A172 (cell line): ENCODE measurements at regions not wholly inside any gene's neighbourhood (a gene's known extent, or its start where the extent isn't known, plus 50 kb on each side); places are given as distances from the start of the nearest gene placed in this dataset.

Experiments
- DNase-seq: peaks from one replicate; pipeline ENCODE4 v3.0.0-alpha.2; 2015; ENCODE audit warnings: low spot score

DNA sequence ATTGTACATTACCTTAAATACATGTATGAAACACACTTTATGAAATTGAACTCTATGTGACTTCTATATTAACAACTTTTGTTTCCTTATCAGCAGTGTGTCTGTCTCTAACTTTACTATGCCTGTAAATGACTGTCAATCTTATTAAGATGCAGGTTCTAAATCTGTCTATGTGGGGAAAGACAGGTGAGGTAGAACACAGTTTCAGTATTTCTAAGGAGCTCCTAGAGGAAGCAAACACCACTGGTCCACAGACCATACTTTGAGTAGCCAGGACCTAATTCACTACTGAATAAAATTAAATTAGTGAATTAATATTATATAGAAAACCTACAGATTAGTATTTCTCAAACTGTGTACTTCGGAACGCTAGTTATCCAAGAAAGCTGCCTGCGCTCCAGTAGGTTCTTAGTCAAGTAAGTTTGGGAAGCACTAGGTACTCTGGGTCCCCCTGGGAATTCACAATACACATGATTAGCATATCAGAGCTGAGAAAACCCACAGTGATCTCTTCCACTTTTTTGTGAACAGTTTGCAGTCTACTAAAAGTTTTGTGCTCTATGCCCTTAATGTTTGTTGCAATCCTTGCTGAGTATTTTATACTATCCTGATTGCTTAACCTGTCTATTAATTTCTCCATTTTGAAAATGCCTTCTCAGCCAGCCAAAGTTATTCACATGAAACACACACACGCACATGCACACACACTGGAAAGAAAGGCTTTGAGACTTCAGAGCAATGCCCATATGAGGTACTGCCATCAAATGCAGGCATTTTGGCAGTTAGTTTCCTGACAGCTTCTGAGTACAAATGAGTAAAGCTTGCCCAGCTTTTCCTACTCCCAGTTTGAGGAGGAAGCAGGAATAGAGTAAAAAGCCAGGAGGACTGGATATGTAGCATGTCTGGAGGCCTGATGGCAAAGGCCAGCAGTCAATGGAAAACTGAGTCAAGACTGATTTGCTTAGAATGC is 133.6 kb upstream of the CPEB2 start:
- no peak for DNase-seq

DNA sequence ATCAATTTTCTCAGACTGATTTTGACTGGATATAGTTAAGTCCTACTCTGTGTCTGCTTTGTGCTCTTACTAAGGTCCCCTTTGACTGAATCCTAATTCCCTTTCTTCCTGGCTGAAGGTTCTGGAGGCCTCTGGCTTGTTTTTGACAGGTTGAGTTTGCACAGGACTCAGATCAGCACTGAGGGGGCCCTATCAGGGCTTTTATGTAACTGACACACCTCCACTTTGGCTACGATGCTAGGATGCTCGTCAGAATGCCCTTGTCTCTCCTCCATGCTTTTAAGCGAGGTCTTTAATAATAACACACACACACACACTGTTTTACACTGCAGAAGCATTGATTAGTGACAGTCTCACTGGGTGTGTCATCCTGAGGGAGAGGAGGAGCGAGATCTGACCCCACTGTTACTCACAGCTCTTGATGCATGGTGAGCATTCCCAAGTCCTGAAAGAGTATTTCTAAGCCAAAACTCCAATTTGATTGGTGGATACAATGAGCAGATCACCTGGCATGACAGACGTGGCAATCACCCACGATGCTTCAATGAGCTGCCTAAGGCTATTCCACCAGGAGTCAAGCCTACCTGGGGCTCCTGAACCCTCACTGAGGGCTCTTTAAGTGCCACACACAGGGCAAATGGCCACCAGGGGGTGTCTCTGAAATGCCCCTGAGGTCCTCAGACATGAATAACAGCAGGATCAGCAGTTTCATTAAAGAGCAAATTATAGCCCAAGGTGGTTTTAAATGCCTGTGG is 130.4 kb upstream of the CPEB2 start:
- DNase-seq, result no peak

DNA sequence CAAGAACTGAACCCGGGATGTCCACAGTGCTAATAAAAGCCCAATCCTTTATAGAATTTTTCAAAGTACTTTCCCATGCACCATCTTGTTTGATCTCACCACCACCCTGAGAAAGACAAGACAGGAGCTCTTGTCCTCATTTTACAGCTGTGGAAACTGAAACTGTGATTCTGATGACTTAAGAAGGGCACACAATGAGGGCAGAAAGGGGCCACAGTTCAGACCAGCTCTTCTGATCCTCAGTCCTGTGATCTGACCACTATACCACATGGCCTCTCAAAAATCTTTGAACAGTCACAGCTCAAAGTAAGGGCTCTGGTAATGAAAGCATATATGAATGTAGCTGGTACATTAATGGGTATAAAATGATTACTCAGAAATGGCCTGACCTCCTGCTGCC is 127.3 kb upstream of the CPEB2 start:
- no peak for DNase-seq

DNA sequence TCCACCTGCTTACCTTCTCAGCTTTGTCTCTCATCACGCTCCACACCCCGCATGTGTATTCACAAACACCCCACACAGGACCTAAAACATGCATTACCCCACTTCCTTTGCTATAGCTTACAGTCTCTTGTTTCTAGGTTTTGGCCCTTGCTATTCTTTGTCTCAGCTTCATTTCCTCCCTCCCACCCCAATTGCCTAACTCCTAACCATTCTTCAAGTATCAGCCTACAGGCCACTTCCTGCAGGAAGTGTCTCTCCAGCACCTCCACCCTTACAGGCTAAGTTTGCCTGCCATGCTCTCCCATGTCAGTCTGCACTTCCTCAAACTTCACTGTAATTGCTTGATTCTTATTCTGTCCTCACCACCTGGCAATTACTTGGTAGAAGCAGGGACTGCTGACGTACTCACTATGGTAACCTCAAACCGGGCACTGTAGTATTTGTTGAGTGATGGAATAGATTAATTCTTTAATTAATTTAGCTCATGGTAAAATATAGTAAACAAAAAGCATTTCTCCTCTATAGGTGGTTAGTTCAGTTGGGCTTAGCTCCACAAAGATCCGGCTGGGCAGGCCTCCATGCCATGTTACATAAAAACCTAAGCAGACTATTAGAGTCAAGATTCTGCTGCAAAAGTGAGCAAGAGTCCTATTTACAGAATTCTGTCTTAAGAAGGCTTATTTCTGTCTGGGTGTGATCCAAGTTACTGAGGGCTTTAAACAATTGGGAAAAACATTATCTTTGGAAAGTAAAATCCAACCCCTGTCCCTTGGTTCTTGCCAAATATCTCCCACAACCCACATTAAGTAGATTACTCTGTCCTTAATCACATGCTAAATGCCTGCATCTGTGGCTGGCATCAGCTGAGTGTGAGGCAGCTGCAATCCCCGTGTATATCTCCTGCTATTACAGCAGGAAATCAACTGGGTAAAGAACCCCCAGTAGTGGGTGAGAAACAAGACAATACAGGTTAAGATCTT is 124.7 kb upstream of the CPEB2 start:
- no peak for DNase-seq

DNA sequence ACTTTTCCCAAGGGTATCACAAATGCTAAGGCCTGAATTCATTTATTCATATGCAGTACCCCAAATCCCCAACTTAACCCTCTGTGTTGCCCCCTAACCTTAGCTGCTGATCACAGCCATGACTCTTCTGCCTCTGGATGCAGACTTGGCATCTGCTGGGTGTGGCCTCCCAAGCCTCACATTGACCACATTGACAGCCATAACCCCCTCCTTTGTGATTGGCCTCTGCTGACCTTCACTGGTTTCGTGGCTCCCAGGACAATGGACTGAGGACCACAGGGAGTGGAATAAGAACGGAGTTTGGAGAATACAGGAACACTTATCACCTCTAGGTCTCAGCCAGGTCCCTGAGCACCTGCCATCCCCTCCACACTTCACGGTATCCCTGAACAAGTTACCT is 123.6 kb upstream of the CPEB2 start:
- no peak for DNase-seq

DNA sequence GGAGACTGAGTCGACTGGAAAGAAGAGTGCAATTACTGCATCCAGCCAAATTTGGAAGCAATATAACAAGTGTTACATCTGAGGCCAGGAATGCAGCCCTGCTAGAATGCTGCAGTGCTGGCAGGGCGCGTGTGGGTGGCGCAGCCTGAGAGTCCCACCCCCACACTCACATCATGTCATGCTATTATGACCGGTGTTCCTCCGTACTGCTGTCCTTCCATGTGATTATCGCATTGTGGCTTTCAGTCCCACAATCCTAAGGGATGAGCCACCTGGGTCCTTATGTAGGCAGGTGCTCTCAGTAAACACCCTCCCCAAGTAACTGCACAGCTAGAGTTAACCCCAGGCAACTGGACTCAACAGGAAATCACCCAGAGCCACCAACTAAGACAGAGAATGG is 122.6 kb upstream of the CPEB2 start:
- no peak for DNase-seq

DNA sequence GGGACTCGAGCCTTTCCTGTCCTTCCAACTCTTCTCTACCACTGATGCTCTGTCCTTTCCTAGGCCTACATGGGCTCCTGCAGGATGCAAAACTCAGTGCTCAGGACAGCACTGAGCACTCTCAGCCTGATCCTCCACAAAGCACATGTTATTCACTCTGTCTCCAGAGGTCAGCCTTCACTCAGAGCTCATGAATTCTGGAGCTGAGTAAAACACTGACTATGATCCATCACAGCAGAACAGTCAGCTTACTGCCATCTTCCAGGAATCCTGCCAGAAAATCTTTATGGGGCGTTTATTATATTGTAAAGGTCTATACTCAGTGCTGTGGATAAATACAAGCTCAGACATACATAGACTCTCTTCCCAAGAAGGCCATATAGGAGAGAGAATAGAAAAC is 121.5 kb upstream of the CPEB2 start:
- DNase-seq, result no peak

DNA sequence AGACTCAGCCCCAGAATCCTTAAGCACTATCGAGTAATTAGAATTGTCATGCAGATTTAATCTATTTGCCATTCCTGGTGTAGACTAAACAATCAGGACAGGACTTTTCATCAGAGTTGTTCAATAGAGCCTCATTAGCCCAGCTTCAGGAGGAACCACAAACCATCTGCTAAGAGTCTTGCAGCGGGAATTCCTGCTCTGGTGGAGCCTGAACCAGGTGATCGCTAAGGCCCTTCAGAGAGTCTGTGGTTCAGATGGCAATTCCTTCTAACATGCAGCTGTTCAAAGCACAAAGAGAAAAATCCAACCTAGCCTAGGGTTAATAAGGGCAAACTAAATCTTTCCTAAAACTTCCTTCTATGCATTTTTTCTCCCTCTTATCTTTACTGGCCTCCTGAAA is 119.1 kb upstream of the CPEB2 start:
- DNase-seq, result no peak

DNA sequence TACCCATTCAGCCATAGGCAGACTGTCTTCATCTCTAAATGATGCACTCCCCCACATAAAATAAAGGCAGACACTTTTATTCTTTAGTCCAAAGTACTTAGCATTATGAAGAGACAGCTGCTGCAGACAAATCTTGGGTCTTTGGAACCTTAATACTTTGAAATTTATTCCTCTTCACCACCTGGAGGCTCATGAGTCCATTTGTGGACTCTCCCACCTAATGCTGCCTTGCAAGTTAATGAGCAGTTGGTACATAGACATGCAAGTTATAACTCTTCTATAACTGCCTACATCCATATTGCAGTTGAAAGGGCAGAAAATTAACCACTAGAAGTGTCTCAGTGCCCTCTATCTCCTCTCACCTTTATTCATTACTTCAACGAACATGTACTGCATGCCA is 118.6 kb upstream of the CPEB2 start:
- DNase-seq, result no peak

DNA sequence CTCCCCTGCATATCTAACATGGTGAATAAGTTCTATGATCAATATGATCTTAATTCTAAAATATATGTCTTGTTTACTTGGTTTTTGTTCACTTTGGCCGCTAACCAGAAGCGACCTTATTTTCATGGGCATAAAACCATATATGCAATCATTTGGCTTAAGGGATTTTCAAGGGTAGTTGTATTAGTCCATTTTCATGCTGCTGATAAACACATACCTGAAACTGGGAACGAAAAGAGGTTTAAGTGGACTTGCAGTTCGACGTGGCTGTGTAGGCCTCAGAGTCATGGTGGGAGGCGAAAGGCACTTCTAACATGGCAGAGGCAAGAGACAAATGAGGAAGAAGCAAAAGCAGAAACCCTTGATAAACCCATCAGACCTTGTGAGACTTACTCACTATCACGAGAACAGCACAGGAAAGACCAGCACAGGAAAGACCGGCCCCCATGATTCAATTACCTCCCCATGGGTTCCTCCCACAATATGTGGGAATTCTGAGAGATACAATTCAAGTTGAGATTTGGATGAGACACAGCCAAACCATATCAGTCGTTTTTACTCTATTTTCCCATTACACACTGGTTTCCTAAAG is 114.3 kb upstream of the CPEB2 start:
- DNase-seq, result no peak

DNA sequence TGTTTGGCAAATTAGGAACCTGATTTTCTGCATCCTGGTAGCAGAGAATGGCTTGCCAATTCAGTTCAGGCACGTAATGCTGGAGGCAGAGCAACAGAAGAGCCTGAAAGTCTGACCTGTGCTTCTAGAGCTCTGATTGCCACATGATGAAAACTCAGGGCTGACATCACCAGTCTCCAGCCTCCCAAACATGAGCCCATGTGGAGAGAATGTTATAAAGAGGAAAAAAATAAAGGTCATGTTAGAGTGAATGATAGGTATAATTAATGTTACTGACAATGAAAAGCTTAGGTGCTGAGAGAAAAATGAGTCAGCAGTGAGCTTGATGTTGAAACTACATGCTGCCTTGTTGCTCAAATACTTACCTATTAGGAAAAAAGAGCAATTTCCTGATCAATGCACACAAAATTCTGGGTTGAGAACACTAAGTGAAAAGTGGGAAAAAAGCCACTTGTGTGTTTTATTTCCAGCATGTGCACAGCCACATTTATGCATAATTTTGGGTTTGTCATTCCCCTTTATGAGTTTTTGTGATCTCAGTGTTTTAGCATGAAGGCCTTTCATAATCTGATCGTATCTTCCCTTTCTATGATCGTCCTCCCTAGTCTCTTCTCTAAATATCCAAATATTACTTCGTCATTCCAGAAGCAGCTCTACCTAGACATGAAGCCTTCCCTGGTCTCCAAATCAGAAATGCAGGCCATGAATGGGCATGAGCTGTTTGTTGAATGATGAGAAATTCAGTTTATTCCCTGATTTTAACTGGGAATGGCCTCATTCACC is 113.3 kb upstream of the CPEB2 start:
- DNase-seq, result no peak

DNA sequence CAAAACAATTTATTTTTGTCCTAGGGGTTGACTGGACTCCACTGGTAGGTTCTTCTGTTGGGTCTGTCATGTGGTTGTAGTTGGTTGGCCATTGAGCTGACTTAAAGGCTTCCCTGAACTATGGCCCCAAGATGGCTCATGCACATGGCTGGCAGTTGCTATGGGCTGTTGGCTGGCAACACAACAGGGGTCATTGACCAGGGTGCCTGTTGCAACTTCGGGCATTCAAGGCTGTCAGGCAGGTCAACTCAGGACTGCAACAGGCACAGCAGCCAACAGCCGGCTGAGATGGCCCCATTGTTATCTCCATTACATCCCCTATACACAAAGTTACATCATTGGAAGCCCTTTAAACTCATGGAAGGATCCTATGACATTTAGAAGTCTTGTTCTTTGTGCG is 109.7 kb upstream of the CPEB2 start:
- no peak for DNase-seq

DNA sequence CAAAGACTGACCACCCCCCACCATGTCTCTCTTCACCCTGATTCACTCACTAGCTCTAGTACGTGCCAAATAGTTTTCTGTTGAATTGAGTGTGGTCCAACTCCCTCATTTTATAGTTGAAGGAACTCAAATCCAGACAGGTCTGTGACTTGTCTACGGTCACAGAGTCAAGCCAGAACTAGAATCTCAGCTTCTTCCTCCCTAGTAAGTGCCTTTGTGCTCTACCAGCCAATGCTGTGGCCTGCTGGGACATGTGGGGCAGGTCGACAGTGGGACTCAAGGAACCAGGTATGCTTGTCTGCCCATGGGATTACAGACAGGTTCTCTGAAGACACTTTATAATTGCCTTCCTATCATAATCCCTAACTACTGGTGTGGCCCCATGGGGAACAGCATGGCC is 108.6 kb upstream of the CPEB2 start:
- no peak for DNase-seq

DNA sequence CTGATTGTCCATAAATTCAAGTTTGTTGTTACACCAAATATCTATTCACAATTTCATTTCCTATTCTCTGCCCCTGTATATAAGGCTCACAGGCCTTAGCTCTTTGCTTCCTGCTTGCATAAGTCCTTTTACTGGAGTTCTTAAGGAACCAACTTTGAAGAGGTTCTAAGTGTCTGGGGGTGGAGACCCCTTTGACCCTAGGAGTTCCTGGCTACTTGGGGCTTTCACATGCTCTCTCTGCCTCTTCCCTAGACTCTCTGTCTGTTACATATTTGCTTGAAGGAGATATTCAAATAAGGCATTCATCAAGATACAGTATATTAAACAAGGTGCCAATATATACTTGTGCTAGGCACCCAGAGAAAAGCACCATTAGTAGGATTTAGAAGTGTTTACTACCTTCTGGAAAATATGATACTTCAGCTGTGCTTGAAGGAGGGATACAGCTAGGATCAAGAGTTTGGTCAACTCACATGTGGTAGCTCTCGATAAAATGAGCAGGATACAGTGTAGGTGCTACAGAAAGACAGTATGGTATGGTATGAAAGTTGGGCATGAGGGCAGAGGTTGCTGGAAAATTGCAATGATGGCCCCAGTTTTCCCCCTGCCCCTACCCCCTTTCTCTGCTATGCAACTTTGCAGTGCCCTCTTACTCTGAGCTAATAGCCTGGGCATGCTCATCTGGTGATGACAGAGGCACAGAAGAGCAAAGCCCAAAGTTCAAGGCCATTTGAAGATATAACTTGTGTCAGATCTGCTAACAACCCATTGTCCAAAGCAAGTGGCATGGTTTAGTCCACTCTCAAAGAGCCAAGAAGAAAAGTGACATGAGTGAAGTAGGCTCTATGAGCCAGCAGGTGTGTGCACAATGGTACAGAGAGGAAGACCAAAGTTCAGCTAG is 107.6 kb upstream of the CPEB2 start:
- DNase-seq, result no peak

DNA sequence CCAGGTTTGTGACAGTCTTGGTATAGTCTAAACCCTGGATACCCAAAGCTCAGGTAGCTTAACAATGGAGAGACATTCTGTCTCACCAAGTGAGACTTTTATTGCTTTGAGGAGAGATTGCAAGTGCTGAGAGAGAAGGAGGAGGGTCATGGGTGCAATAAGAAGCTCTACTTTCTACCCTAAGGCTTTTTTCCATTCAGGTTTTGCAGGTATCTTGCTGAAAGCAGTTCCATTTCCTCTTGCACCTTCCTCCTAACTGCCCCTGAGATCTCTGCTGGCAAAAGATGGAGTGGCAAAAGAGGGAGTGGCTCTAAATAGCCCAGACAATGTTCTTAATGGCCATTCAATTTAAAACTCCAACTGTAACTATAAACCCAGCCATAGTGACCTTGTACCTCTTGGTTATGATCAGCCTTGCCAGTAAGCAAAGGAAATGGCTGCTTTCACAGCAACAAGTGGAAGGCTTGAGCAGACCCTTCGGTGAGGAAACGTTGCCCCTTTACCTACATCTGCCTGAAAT is 105.6 kb upstream of the CPEB2 start:
- no peak for DNase-seq

DNA sequence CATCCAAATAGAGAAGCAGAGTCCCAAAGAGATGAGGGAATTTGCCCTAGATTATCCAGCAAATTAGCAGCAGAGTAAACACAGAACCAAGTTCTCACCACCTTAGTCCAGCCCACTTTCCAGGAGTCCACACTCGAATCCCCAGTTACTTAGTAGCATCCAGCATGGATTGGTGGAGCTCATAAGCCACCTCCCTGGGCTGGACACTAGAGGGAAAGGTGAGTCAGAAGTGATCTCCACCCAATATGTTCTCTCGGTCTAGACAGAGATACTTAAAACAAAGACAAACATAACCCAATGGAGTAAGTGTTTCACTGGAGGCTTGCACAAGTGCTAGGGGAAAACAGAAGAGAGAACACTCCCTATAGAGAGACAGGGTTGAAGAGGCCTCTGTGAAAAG is 105.1 kb upstream of the CPEB2 start:
- DNase-seq, result no peak

DNA sequence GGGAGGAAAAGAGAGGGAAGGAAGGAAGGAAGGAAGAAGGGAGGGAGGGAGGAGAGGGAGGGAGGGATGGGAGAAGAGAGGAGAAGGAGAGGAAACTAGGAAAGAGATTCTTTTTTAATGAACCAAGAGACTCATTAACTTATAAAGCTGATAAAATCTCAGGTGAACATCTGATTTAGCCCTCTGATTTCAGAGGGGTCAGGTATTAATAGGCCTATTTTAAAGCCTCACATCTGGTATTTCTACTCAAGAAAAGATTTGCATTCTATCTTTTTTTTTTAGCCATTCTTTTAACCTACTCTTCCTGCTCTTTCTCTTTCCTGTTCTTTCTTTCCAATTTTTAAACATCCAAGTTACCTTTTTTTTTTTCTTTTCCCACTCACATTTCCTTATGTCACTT is 103.3 kb upstream of the CPEB2 start:
- no peak for DNase-seq

DNA sequence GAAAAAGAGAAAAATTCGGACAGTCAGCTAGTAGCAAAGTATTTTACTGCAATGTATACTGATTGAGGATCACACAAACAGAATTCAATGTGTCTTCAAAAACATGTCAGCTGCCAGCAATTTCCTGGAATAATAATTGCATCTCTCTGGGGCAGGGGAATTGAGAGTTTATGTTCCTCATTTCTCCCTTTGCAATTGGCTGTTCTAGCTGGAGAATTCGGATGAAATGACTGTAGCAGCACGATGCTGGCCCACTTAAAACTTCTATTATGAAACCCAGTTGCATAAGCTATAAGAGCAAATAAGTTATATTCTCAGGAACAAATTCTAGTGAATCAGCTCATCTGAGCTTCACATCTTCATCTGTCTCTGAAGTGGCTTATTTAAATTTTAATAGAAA is 99.9 kb upstream of the CPEB2 start:
- no peak for DNase-seq

DNA sequence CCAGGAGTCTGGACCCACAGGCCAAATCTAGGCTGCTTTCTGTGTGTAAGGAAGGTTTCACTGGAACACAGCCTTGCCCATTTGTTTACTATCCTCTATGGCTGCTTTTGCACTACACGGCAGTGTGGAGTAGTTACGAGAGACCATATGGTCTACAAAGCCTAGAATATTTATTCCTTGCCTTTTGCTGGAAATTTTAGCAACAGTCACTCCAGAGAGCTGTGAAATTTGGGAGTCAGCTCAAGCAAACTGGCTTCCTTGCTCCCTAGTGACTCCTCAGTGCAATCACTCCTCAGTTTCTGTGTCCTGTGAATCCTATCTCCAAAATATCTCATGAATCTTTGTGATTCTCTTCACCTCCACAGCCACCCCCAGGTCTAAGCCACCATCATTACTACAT is 99.0 kb upstream of the CPEB2 start:
- DNase-seq, result no peak
